SK-N-SH (cell line): ENCODE measurements at regions not wholly inside any gene's neighbourhood (a gene's known extent, or its start where the extent isn't known, plus 50 kb on each side); places are given as distances from the start of the nearest gene placed in this dataset.

Experiments
- CTCF ChIA-PET: fragments of 300-600, 350-600 bp; formaldehyde crosslinking; extraction: SDS; loops from one replicate; lab custom pipeline; 2021; lab: Yijun Ruan, JAX
- POLR2A ChIA-PET: fragments of 350-600 bp; sonication (Branson Sonifier 250); formaldehyde crosslinking; extraction: SDS; loops from one replicate; lab custom pipeline; 2020; ENCODE audit warnings: antibody characterized with exemption, inconsistent platforms; lab: Yijun Ruan, JAX
- DNase-seq: peaks from one replicate; pipeline ENCODE4 v3.0.0; 2012
- H2AFZ ChIP-seq: fragments of 200-600 bp; sonication (generic); 2 replicates; pipeline ENCODE4 v1.8.1; 2016; ENCODE audit warnings: antibody characterized with exemption, mild to moderate bottlenecking, low read depth
- H3F3A ChIP-seq: fragments of 200-600 bp; sonication (generic); replicated peaks from 2 replicates; pipeline ENCODE3; 2016; ENCODE audit warnings: antibody characterized with exemption, mild to moderate bottlenecking; ENCODE audit not compliant: insufficient read depth
- H3K27ac ChIP-seq, 2 experiments: fragments of 200-500 bp in 1 of 2; fragments of 200-600 bp in 1 of 2; sonication (Bioruptor generic) in 1 of 2; sonication (generic), shearing (Covaris generic) in 1 of 2; 2 replicates each; pipeline versions ENCODE4 v1.5.1 to v1.6.1; 2014 to 2016; ENCODE audit warnings: low read depth in 2 of 2, inconsistent platforms in 1 of 2, low read length in 1 of 2, mild to moderate bottlenecking in 1 of 2, mixed read lengths in 1 of 2
- H3K27me3 ChIP-seq: fragments of 200-600 bp; sonication (generic), shearing (Covaris generic); 2 replicates; pipeline ENCODE4 v1.6.1; 2016; ENCODE audit warnings: mixed run types; ENCODE audit not compliant: insufficient read depth
- H3K36me3 ChIP-seq, 2 experiments: fragments of 200-500 bp in 1 of 2; fragments of 200-600 bp in 1 of 2; sonication (Bioruptor generic) in 1 of 2; sonication (generic) in 1 of 2; replicated peaks in 1 of 2; 2 replicates each; pipeline versions ENCODE3 to v1.5.1; 2014 to 2016; ENCODE audit warnings: low read length in 1 of 2, mild to moderate bottlenecking in 1 of 2; ENCODE audit not compliant: insufficient read depth in 2 of 2, control insufficient read depth in 1 of 2
- H3K4me1 ChIP-seq, 2 experiments: fragments of 200-500 bp in 1 of 2; fragments of 200-600 bp in 1 of 2; sonication (Bioruptor generic) in 1 of 2; sonication (generic), shearing (Covaris generic) in 1 of 2; 2 replicates each; pipeline versions ENCODE4 v1.5.1 to v1.6.1; 2014 to 2016; ENCODE audit warnings: low read depth in 1 of 2, low read length in 1 of 2, mixed run types in 1 of 2; ENCODE audit not compliant: insufficient read depth in 2 of 2, control insufficient read depth in 1 of 2
- H3K4me2 ChIP-seq: fragments of 200-600 bp; sonication (generic), shearing (Covaris generic); 2 replicates; pipeline ENCODE4 v1.6.1; 2017; ENCODE audit warnings: mixed run types
- H3K4me3 ChIP-seq, 2 experiments: fragments of 200-500 bp in 1 of 2; fragments of 200-600 bp in 1 of 2; sonication (Bioruptor generic) in 1 of 2; sonication (generic), shearing (Covaris generic) in 1 of 2; 2 replicates each; pipeline versions ENCODE4 v1.5.1 to v1.8.1; 2014 to 2016; ENCODE audit warnings: low read depth in 2 of 2, inconsistent platforms in 1 of 2, low read length in 1 of 2, mild to moderate bottlenecking in 1 of 2, mixed read lengths in 1 of 2, moderate library complexity in 1 of 2
- H3K79me2 ChIP-seq: fragments of 200-600 bp; sonication (generic); 2 replicates; pipeline ENCODE4 v1.8.1; 2017; ENCODE audit warnings: mild to moderate bottlenecking; ENCODE audit not compliant: insufficient read depth
- H3K9ac ChIP-seq: fragments of 200-600 bp; sonication (generic); 2 replicates; pipeline ENCODE4 v1.6.1; 2017; ENCODE audit warnings: mixed run types
- H3K9me2 ChIP-seq: fragments of 200-600 bp; sonication (generic); 2 replicates; pipeline ENCODE4 v1.6.1; 2017; ENCODE audit warnings: mixed run types
- H3K9me3 ChIP-seq: fragments of 200-600 bp; sonication (generic); 2 replicates; pipeline ENCODE4 v1.6.1; 2017; ENCODE audit warnings: mixed run types, mild to moderate bottlenecking, moderate library complexity
- H4K20me1 ChIP-seq: fragments of 200-600 bp; sonication (generic); 2 replicates; pipeline ENCODE4 v1.6.1; 2017; ENCODE audit warnings: mild to moderate bottlenecking, mixed run types; ENCODE audit not compliant: insufficient read depth
- ELF1 ChIP-seq: IDR thresholded peaks from 2 replicates; pipeline ENCODE4 v1.4.0; 2012
- EP300 ChIP-seq, 2 experiments: IDR thresholded peaks; 2 replicates each; pipeline versions ENCODE4 v1.4.0 to v1.6.1; 2012; ENCODE audit warnings: borderline replicate concordance in 1 of 2, low read depth in 1 of 2, low read length in 1 of 2
- EZH2phosphoT487 ChIP-seq: fragments of 200-600 bp; sonication (generic); IDR thresholded peaks from 2 replicates; pipeline ENCODE4 v1.6.1; 2017; ENCODE audit warnings: low read depth, mixed run types, mild to moderate bottlenecking, antibody characterized with exemption, moderate library complexity, borderline replicate concordance
- FOSL2 ChIP-seq: IDR thresholded peaks from 2 replicates; pipeline ENCODE4 v1.4.0; 2012; ENCODE audit warnings: low read depth, mild to moderate bottlenecking, moderate library complexity, borderline replicate concordance
- FOXJ3 ChIP-seq: sonication (generic); formaldehyde crosslinking; IDR thresholded peaks from 2 replicates; pipeline ENCODE4 v1.5.1; 2020; ENCODE audit warnings: mild to moderate bottlenecking, missing genetic modification reagents
- GABPA ChIP-seq: IDR thresholded peaks from 2 replicates; pipeline ENCODE4 v1.4.0; 2012; ENCODE audit warnings: low read depth, mild to moderate bottlenecking
- MEF2A ChIP-seq: IDR thresholded peaks from 2 replicates; pipeline ENCODE4 v1.4.0; 2012; ENCODE audit warnings: low read depth, borderline replicate concordance
- MXI1 ChIP-seq: IDR thresholded peaks from 2 replicates; pipeline ENCODE4 v1.6.1; 2012; ENCODE audit warnings: mild to moderate bottlenecking, low read depth, low read length, improper control_type of control experiment
- NRF1 ChIP-seq: IDR thresholded peaks from 2 replicates; pipeline ENCODE4 v1.6.1; 2012; ENCODE audit warnings: low read depth, mild to moderate bottlenecking, low read length
- POLR2AphosphoS5 ChIP-seq: IDR thresholded peaks from 2 replicates; pipeline ENCODE4 v1.6.1; 2012; ENCODE audit warnings: low read depth, low read length
- RCOR1 ChIP-seq: fragments of 150-350 bp; IDR thresholded peaks from 2 replicates; pipeline ENCODE4 v1.6.1; 2017; ENCODE audit warnings: antibody characterized with exemption, low read length
- RXRA ChIP-seq: IDR thresholded peaks from 2 replicates; pipeline ENCODE4 v1.4.0; 2012; ENCODE audit warnings: low read depth, mild to moderate bottlenecking, borderline replicate concordance
- TCF12 ChIP-seq: IDR thresholded peaks from 2 replicates; pipeline ENCODE4 v1.4.0; 2012
- WGBS: methylation state at CpG from one replicate; pipeline ENCODE4 v1.1.6; 2017; ENCODE audit warnings: low lambda C conversion rate; 5-methylcytosine and 5-hydroxymethylcytosine counted together
- TF ChIP-seq, protein P1 (sequence below): IDR thresholded peaks from 2 replicates; pipeline ENCODE4 v1.4.0; 2012; ENCODE audit warnings: low read depth, borderline replicate concordance
- TF ChIP-seq, protein P2 (sequence below): fragments of 150-350 bp; IDR thresholded peaks from 2 replicates; pipeline ENCODE4 v1.6.1; 2017; ENCODE audit warnings: antibody characterized with exemption, low read length, low read depth, borderline replicate concordance
- TF ChIP-seq, protein P3 (sequence below): IDR thresholded peaks from 2 replicates; pipeline ENCODE4 v1.6.1; 2012; ENCODE audit warnings: mild to moderate bottlenecking, low read depth, low read length, moderate library complexity
- TF ChIP-seq, protein P4 (sequence below): IDR thresholded peaks from 2 replicates; pipeline ENCODE4 v1.4.0; 2012; ENCODE audit warnings: low read depth, borderline replicate concordance
- TF ChIP-seq, protein P5 (sequence below): fragments of 200-600 bp; sonication (generic); IDR thresholded peaks from 2 replicates; pipeline ENCODE4 v1.6.1; 2017; ENCODE audit warnings: antibody characterized with exemption, mild to moderate bottlenecking, moderate library complexity

DNA sequence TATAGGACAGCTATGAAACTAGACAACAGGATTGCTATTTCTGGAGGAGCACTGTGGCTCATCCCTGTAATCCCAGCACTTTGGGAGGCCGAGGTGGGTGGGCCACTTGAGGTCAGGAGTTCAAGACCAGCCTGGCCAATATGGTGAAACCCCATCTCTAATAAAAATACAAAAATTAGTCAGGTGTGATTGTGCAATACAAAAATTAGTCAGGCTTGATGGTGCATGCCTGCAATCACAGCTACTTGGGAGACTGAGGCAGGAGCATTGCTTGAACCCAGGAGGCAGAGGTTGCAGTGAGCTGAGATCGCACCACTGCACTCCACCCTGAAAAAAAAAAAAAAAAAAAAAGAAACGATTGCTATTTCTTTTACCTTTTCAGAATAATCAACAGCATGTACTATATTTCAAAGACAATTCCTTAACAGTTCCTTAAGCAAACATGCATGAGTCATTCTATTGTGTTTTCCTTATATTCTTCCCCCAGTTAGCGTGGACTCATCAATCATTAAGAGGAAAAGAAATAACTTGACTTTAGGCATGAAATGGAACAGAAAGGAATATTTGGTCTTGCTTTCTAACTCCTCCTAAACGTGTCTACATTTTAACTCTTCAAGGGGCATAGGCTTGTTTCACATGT, 162.6 kb downstream of the TAF11L14 start:
- no peaks in the 10 kb centered on the region for H4K20me1 ChIP-seq
- H3K4me3 ChIP-seq: no peak overlapping the region
- no peaks in the 10 kb centered on the region for H3K36me3 ChIP-seq
- no peaks in the 10 kb centered on the region for H3K79me2 ChIP-seq
- no peak overlapping the region for H2AFZ ChIP-seq
- no peak for DNase-seq
- H3K27me3 ChIP-seq: no peaks in the 10 kb centered on the region
- TF ChIP-seq MXI1 (no peak), EZH2phosphoT487 (no peak), GABPA (no peak), RCOR1 (no peak), RXRA (no peak), EP300 (IDR thresholded peaks at IDR 0.05; ENCODE audit: borderline replicate concordance in 1 of 2, low read depth in 1 of 2, low read length in 1 of 2) (no peak), POLR2AphosphoS5 (no peak), FOSL2 (no peak)
- TF ChIP-seq, protein P1, sequence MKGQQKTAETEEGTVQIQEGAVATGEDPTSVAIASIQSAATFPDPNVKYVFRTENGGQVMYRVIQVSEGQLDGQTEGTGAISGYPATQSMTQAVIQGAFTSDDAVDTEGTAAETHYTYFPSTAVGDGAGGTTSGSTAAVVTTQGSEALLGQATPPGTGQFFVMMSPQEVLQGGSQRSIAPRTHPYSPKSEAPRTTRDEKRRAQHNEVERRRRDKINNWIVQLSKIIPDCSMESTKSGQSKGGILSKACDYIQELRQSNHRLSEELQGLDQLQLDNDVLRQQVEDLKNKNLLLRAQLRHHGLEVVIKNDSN: no peak
- TF ChIP-seq, protein P2, sequence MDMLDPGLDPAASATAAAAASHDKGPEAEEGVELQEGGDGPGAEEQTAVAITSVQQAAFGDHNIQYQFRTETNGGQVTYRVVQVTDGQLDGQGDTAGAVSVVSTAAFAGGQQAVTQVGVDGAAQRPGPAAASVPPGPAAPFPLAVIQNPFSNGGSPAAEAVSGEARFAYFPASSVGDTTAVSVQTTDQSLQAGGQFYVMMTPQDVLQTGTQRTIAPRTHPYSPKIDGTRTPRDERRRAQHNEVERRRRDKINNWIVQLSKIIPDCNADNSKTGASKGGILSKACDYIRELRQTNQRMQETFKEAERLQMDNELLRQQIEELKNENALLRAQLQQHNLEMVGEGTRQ: no peak
- no peaks in the 10 kb centered on the region for H3F3A ChIP-seq
- ChIA-PET POLR2A (no interaction called here), CTCF (no interaction called here)
- no peak overlapping the region for H3K4me2 ChIP-seq
- 11% methylated on average over 5 of the region's 5 CpGs for WGBS
- no peaks in the 10 kb centered on the region for H3K9me3 ChIP-seq
- no peak overlapping the region for H3K27ac ChIP-seq
- H3K9ac ChIP-seq: no peak overlapping the region
- no peaks in the 10 kb centered on the region for H3K9me2 ChIP-seq
- no peaks in the 10 kb centered on the region; a peak in 1 of 4 replicates for H3K4me1 ChIP-seq

DNA sequence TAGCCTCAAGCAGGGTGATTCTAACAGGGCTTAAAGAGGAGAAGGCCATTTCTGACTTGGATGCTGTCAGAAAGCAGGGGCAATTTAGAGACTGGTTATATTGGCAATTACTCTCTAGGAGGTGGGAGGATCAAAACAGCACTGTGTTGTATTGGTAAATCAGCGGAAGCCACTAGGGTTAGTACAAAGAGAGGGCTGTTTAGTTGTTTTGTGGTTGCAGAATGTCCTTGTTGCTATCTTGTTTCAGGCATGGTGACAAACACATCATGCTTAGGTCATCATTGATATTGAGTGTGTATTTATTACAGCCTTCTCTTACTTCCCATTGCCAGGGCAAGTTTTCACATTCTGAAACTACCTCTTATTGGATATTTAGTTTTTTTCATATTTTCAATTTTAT, 165.3 kb downstream of the TAF11L14 start:
- H3K36me3 ChIP-seq: no peaks in the 10 kb centered on the region
- no peaks in the 10 kb centered on the region for H3K9me3 ChIP-seq
- POLR2A ChIA-PET: no interaction called here
- H3K4me3 ChIP-seq: no peak overlapping the region
- H3K27me3 ChIP-seq: no peaks in the 10 kb centered on the region
- H3F3A ChIP-seq: no peaks in the 10 kb centered on the region
- WGBS: 43% methylated on average over 1 of the region's 1 CpG
- H2AFZ ChIP-seq: no peak overlapping the region
- H3K9ac ChIP-seq: no peak overlapping the region
- H4K20me1 ChIP-seq: no peaks in the 10 kb centered on the region
- no peaks in the 10 kb centered on the region for H3K9me2 ChIP-seq
- CTCF ChIA-PET: no interaction called here
- no peak for DNase-seq
- H3K4me1 ChIP-seq: no peaks in the 10 kb centered on the region; a peak in 1 of 4 replicates
- no peak overlapping the region for H3K27ac ChIP-seq
- H3K79me2 ChIP-seq: no peaks in the 10 kb centered on the region
- H3K4me2 ChIP-seq: no peak overlapping the region
- TF ChIP-seq FOXJ3 (CRISPR knock-in tag) (no peak), NRF1 (no peak), TCF12 (no peak), ELF1 (no peak), MEF2A (no peak), EP300 (IDR thresholded peaks at IDR 0.05; ENCODE audit: borderline replicate concordance in 1 of 2, low read depth in 1 of 2, low read length in 1 of 2) (no peak)
- TF ChIP-seq, protein P1: no peak
- TF ChIP-seq, protein P3, sequence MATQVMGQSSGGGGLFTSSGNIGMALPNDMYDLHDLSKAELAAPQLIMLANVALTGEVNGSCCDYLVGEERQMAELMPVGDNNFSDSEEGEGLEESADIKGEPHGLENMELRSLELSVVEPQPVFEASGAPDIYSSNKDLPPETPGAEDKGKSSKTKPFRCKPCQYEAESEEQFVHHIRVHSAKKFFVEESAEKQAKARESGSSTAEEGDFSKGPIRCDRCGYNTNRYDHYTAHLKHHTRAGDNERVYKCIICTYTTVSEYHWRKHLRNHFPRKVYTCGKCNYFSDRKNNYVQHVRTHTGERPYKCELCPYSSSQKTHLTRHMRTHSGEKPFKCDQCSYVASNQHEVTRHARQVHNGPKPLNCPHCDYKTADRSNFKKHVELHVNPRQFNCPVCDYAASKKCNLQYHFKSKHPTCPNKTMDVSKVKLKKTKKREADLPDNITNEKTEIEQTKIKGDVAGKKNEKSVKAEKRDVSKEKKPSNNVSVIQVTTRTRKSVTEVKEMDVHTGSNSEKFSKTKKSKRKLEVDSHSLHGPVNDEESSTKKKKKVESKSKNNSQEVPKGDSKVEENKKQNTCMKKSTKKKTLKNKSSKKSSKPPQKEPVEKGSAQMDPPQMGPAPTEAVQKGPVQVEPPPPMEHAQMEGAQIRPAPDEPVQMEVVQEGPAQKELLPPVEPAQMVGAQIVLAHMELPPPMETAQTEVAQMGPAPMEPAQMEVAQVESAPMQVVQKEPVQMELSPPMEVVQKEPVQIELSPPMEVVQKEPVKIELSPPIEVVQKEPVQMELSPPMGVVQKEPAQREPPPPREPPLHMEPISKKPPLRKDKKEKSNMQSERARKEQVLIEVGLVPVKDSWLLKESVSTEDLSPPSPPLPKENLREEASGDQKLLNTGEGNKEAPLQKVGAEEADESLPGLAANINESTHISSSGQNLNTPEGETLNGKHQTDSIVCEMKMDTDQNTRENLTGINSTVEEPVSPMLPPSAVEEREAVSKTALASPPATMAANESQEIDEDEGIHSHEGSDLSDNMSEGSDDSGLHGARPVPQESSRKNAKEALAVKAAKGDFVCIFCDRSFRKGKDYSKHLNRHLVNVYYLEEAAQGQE: no peak
- TF ChIP-seq, protein P4, sequence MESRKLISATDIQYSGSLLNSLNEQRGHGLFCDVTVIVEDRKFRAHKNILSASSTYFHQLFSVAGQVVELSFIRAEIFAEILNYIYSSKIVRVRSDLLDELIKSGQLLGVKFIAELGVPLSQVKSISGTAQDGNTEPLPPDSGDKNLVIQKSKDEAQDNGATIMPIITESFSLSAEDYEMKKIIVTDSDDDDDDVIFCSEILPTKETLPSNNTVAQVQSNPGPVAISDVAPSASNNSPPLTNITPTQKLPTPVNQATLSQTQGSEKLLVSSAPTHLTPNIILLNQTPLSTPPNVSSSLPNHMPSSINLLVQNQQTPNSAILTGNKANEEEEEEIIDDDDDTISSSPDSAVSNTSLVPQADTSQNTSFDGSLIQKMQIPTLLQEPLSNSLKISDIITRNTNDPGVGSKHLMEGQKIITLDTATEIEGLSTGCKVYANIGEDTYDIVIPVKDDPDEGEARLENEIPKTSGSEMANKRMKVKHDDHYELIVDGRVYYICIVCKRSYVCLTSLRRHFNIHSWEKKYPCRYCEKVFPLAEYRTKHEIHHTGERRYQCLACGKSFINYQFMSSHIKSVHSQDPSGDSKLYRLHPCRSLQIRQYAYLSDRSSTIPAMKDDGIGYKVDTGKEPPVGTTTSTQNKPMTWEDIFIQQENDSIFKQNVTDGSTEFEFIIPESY: no peak
- TF ChIP-seq, protein P5, sequence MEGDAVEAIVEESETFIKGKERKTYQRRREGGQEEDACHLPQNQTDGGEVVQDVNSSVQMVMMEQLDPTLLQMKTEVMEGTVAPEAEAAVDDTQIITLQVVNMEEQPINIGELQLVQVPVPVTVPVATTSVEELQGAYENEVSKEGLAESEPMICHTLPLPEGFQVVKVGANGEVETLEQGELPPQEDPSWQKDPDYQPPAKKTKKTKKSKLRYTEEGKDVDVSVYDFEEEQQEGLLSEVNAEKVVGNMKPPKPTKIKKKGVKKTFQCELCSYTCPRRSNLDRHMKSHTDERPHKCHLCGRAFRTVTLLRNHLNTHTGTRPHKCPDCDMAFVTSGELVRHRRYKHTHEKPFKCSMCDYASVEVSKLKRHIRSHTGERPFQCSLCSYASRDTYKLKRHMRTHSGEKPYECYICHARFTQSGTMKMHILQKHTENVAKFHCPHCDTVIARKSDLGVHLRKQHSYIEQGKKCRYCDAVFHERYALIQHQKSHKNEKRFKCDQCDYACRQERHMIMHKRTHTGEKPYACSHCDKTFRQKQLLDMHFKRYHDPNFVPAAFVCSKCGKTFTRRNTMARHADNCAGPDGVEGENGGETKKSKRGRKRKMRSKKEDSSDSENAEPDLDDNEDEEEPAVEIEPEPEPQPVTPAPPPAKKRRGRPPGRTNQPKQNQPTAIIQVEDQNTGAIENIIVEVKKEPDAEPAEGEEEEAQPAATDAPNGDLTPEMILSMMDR: no peak
